Stimulated activated CD4-positive, alpha-beta T cell treated with anti-CD3 and anti-CD28 coated beads, TNF-alpha, amount 100 ng/mL, for 4 hours (primary cell): ENCODE measurements at regions not wholly inside any gene's neighbourhood (a gene's known extent, or its start where the extent isn't known, plus 50 kb on each side); places are given as distances from the start of the nearest gene placed in this dataset.

Experiments
- DNase-seq, 3 experiments: peaks; one replicate each; pipeline ENCODE4 v3.0.0-alpha.2; 2020; ENCODE audit warnings: low read depth in 3 of 3

DNA sequence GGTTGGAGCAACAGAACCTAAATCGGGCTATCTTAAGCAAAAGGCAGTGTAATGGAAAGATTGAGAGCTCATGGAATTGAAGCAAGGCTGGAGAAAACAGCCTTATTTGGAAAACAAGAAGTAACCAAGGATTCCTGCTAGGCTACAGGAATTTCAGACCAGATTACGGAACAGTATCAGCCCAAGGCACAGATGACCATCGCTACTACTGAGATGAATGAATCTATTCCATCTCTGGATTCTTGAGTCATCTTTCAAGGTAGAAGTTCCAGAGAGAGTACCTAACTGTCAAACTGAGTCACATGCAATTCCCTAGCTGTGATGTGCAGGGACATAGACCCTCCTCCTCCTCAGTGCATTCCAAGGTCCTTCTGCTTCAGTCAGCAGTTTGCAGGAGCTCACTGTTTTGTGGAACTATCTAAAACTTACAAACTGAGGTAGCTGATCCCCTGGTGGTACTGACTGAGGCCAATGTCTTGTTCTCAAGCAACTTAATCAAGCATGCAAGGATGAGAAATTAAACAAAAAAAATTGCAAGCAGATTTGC lies 62.0 kb upstream of the SMLR1 start:
- no peak for DNase-seq

DNA sequence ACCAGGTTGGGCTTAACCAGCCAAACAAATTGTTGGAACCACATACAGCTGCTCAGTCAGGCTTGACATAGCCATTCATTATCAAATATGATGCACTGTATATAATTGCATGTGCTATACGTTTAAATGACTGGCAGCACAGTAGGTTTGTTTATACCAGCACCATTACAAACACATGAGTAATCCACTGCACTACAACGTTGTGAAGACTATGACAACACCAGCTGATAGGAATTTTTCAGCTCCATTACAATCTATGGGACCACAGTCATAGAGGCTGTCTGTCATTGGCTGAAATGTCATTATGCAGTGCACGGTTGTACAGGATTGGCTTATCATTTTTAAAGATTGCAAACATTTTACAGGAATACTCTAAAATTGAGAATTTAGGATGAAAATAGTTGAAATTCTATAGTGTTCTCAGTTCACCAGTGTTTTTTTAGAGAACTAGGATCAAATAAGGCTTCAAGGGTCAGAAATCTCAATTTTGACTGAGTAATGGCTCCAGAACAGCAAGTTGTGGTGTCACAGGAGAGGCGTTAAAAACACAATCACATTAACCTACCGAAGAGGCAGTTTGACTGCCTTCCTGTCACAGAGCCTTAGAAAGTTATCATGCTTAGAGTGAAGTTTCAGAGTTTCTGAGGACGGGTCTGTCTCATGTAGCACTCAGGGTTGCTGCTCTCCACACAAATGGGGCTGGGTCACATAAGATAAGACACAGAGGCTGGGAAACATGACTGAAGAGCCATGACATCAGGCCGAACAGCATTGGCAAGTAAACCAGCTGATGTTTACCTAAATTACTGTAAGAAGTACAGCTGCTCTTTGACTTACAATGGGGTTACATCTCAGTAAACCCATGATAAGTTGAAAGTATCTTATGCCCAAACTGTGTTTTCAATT lies 60.7 kb upstream of the SMLR1 start:
- no peak for DNase-seq

DNA sequence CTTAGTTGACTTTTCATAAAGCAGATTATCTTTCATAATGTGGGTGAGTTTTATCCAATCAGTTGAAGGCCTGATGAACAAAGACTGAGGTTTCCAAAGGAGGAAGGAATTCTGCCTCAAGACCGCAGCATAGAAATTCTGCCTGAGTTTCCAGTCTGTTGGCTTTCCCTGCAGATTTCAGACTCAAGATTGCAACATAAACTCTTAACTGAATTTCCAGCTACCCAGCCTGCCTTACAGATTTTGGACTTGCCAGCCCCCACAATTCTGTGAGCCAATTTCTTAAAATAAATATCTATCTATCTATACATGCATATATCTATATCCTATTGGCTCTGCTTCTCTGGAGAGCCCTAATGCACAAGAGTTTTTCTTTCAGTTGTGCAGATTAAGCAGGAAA lies 57.3 kb upstream of the SMLR1 start:
- DNase-seq = no peak

- no peak for DNase-seq
These were observed 55.5 kb upstream of the SMLR1 start for GRCh38 chr6:130771741-130772140.

DNA sequence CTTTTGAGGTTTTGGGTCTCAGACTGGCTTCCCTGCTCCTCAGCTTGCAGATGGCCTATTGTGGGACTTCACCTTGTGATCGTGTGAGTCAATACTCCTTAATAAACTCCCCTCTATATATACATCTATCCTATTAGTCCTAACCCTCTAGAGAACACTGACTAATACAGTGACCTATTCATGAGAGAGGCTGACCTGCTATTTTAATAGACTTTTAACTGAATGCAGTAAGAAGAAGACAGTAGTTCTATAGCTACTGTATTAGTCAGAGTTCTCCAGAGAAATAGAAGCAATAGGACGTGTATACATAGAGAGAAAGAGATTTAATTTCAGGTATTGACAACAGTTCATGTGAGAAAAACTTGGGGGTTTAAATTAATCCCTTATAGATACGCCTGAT lies 53.3 kb upstream of the SMLR1 start:
- DNase-seq = no peak

DNA sequence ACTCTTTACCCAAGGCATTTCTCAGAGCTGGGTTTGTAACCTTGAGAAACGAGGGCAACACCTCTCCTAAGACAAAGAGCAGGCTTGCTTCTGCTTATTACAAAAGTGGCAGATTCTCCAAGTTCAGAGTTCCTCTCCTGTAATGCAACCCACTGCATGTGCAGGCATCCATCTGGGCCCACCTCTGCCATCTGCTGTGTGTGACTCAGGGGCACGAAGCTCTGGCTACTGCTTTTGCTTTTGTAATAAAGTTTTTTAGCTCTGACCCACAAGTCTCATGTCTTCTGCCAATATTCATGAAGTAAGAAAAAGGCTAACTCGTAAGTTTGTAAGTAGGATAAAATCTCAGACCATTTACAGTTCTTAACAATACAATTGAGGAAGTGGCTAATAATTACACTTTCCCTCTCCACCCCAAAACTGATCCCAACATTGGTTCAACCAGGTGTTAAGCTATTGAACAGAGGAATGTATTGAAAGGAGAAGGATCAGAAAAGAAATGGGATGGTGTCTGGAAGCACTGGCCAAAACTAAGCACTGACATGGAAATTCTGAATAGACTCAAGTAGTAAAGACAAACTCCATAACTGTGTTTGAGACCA lies 51.7 kb upstream of the SMLR1 start:
- no peak for DNase-seq

- no peak for DNase-seq
These were observed 50.8 kb upstream of the SMLR1 start for GRCh38 chr6:130776287-130776925.
